GM18526 (cell line): ENCODE measurements at regions not wholly inside any gene's neighbourhood (a gene's known extent, or its start where the extent isn't known, plus 50 kb on each side); places are given as distances from the start of the nearest gene placed in this dataset.

Experiments used
- POLR2A ChIP-seq: IDR thresholded peaks from 3 replicates; pipeline ENCODE4 v1.6.1; 2011; ENCODE audit not compliant: insufficient read length; ENCODE audit errors: extremely low read depth

- TF ChIP-seq POLR2A = no peak
Observed at GRCh38 chr21:23801292-23801691, 1806.0 kb downstream of the MRPL39 start.

GRCh38 chr21:23799376-23799775 lies 1807.9 kb downstream of the MRPL39 start:
- TF ChIP-seq POLR2A = no peak

DNA sequence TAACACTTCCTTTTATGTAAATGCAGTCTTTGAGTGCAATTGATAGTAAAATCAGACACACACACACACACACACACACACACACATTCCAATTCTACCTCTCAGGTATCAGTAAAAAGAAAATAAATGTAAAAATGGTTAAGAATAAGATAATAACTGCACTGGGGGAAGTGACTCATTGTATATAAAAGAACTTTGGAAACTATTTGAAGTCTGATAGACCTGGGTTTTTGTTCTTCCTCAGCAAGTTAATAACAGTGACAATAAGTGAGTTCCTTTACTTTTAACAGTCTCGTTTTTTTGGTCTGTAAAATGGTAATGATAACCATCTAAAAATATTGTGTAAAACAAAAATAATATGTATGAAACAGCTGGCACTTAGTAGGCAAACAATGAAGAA lies 1815.0 kb downstream of the MRPL39 start:
- no peak for TF ChIP-seq POLR2A

- TF ChIP-seq POLR2A = no peak
Observed at GRCh38 chr21:23789864-23790263, 1817.4 kb downstream of the MRPL39 start.

DNA sequence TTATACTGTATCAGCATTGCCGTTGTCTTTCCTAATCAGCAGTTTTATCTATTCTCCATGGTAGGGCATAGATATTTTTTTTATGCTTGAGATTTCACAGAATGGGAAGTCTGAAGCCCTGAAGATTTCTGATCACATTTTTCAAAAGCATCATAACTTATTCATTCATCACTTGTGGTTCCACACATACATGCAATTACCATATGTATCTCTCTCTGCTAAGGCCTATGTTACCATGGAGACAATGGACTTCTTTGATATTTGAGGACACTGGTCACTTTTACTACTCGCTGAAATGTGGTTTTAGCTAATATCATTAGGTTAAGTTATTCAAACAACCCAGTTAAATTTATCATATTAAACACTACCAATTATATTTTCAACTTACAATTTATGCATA lies 1827.0 kb downstream of the MRPL39 start:
- TF ChIP-seq POLR2A = no peak

DNA sequence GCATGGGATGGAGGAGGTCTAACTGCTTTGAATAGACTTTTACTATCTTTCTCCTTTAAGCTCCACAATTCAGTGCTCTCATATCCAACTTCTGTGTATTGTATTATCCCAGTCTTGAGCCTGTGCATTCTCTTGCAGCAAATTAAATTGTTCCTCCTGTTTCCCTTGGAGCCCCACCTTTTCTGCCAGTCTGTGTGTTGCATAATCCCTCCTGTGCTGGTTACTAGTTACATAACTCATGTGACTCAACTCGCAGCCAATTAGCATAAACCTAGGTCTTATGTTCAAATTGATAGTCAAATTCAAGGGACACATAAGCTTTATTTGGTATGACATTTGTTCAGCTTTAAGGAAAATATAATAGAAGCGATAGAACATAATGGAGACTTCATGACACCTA lies 1863.5 kb downstream of the MRPL39 start:
- no peak for TF ChIP-seq POLR2A

DNA sequence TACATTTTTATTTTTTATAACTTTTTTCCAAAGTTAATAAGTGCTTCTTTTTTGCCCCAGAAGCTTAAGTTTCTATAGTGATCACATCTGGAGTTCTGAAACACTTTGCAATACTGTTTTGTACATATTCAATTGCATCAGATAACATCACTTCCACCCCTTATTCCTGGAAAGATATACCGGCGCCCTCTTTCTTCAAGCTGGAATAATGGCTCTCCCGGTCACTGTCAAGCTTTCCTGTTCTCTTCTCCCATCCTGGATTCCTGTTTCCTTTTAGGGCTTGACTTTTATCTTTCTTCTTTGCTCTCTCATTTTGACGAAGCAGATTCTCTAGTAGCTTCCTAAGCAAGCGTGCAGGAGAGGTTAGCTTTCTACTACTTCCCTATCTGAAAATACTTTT lies 1866.8 kb downstream of the MRPL39 start:
- TF ChIP-seq POLR2A = no peak

- TF ChIP-seq POLR2A = no peak
Observed at GRCh38 chr21:23732776-23733175, 1874.5 kb downstream of the MRPL39 start.

DNA sequence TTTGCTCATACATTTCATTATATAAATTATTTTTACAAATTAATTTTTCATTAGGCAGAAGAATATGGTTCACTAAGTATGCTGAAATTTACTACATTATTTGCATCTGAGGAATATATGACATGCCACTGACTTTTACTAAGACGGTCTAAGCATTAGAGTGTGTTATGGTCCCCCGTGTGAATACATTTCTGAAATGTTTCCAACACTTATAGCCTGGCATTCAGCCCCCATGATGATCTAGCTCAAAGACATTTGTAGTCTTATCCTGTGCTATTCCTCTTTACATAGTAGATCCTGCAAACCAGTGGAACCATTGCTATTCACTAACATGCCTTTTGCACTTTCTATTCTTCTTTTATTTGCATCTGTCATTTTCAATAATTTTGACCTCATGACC lies 1878.0 kb downstream of the MRPL39 start:
- no peak for TF ChIP-seq POLR2A

DNA sequence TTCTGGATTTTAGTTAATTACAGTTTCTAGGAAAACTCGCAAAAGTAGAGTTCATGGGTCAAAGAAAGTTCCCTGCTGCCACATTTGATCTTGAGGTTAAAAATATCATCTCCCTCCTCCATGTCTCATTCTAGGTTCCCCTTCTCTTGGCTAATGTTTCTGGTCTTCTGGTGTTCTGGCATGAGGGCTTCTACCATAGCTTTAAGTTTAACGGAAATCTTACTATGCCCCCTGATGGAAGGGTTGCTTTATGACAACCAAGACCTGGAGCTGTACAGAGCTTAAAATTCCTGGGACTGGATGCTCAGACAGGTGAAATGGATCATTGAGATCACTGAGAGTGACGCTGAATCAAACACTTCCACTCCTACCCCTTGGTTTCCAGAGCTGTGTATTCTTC lies 1881.7 kb downstream of the MRPL39 start:
- no peak for TF ChIP-seq POLR2A

DNA sequence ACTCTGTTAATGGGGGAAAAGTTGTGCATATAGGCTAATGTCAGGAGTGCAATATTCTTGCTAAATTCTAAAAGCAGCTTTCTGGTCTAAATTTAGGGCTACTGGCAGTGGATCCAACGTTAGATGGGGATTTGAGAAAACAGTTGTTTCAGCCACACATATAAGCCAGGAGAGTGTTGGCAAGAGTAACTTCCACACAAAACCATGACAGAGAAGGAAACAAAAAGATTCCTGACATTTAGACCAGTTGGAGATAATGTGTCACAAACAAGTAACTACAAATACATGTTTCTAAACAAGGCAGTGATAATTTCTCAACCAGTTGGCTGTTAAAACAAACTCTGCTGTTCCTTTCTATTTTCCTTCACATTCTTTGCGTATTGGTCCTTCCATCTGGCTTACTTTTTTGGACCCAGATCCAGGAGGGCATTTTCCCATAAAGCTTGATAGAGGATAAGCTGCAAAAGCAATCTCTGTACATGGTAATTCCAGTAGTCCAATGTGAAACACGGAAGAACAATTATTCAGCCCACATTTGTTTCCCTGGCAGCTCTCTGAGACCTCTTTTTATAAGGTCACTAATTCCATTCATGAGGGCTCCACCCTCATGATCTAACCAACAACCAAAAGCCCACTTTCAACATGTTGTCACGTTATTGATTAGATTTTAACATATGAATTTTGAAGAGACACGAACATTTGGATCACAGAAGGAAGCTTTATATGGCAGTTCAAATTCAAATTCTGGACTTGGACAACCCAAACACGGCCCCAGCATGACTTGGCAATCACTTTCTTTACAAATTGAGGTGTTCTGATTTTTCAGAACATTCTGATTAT lies 1888.6 kb downstream of the MRPL39 start:
- TF ChIP-seq POLR2A = no peak

GRCh38 chr21:23712166-23712565 lies 1895.1 kb downstream of the MRPL39 start:
- no peak for TF ChIP-seq POLR2A

DNA sequence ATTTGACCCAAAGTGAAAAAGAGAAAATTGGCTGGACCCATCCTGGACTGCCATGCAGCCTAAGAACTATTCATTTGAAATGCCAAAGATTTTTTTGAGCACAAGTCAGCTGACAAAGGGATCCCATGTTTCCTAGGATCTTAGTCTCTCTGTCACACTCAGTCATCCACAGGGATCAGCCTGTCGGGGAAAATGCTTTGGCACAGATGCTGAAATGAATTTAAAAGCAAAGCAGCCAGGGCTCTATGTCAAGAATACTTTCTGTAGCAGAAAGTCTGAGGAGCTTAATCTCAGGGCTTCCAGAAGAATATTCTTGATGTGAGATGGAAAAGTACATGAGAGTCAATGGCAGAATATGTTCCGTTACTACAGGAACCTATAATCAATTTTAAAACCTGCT lies 1900.8 kb downstream of the MRPL39 start:
- no peak for TF ChIP-seq POLR2A

- TF ChIP-seq POLR2A = no peak
Observed at GRCh38 chr21:23699402-23699801, 1907.9 kb downstream of the MRPL39 start.

GRCh38 chr21:23698619-23699018 lies 1908.7 kb downstream of the MRPL39 start:
- no peak for TF ChIP-seq POLR2A

DNA sequence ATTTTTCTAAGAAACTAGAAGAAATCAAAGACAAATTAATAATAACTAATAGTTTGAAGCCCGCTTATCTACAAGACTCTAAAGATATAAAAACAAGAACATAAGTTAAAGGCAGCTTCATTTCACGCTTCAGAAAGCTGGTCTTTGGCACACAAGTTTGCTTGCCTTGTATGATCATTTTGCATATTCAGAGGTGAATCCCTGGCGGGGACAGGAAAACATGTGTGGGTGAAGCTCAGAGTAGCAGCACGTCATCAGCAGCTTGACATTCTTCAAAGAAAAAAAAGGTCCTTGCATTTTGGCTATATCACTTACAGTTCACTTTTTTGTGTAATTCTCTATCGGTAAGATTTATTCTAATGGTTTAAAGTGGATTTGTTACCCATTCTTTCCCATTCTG lies 1911.8 kb downstream of the MRPL39 start:
- no peak for TF ChIP-seq POLR2A

GRCh38 chr21:23694390-23694789 lies 1912.9 kb downstream of the MRPL39 start:
- TF ChIP-seq POLR2A = no peak

- TF ChIP-seq POLR2A = no peak
Observed at GRCh38 chr21:23690316-23690715, 1917.0 kb downstream of the MRPL39 start.
